ENCODE measurements at regions not wholly inside any gene's neighbourhood (a gene's known extent, or its start where the extent isn't known, plus 50 kb on each side); places are given as distances from the start of the nearest gene placed in this dataset.

GRCh38 chr12:60195483-60195882 lies 599.7 kb downstream of the SLC16A7 start:
- no peaks in the 10 kb centered on the region for H3K36me3 Mint-ChIP-seq
- Histone ChIP-seq H3K27me3 (ENCODE audit: control insufficient read depth, insufficient read depth, low read length) (no peaks in the 10 kb centered on the region), H3K4me1 (ENCODE audit: control insufficient read depth, insufficient read depth, low read length, poor library complexity, severe bottlenecking) (no peaks in the 10 kb centered on the region), H3K27ac (ENCODE audit: insufficient read depth, low read length, poor library complexity, severe bottlenecking) (no peak overlapping the region), H3K9me3 (ENCODE audit: control insufficient read depth in 2 of 2, low read length in 2 of 2) (no peaks in the 10 kb centered on the region), H3K4me3 (ENCODE audit: low read depth, low read length) (no peak overlapping the region), H3K36me3 (ENCODE audit: control insufficient read depth, insufficient read depth, low read length) (no peaks in the 10 kb centered on the region)
- no peak overlapping the region for H3K27ac Mint-ChIP-seq
- no peak overlapping the region for H3K4me3 Mint-ChIP-seq
- no peaks in the 10 kb centered on the region for H3K4me1 Mint-ChIP-seq
- no peak for ATAC-seq (ENCODE audit: low read depth in 2 of 2)
- H3K27me3 Mint-ChIP-seq = no peaks in the 10 kb centered on the region
- peaks cover 0 to 5% (median 2%) of the 10 kb centered on the region in 7 donors for H3K9me3 Mint-ChIP-seq
- DNase-seq = no peak

- Mint-ChIP-seq H3K27ac (peak overlapping the region in 1 of 3 donors; percentile 58), H3K9me3 (peaks cover 0 to 2% (median under 1%) of the 10 kb centered on the region in 7 donors), H3K4me3 (no peak overlapping the region), H3K4me1 (no peaks in the 10 kb centered on the region), H3K36me3 (no peaks in the 10 kb centered on the region), H3K27me3 (no peaks in the 10 kb centered on the region)
- H3K4me1 ChIP-seq (ENCODE audit: control insufficient read depth, insufficient read depth, low read length, poor library complexity, severe bottlenecking) = no peaks in the 10 kb centered on the region
- DNase-seq = no peak
- no peak for ATAC-seq (ENCODE audit: low read depth in 2 of 2)
- H3K9me3 ChIP-seq (ENCODE audit: control insufficient read depth in 2 of 2, low read length in 2 of 2) = no peaks in the 10 kb centered on the region
- H3K36me3 ChIP-seq (ENCODE audit: control insufficient read depth, insufficient read depth, low read length) = no peaks in the 10 kb centered on the region
- no peak overlapping the region for H3K27ac ChIP-seq (ENCODE audit: insufficient read depth, low read length, poor library complexity, severe bottlenecking)
- no peak overlapping the region for H3K4me3 ChIP-seq (ENCODE audit: low read depth, low read length)
- H3K27me3 ChIP-seq (ENCODE audit: control insufficient read depth, insufficient read depth, low read length) = no peaks in the 10 kb centered on the region
These were observed 600.5 kb downstream of the SLC16A7 start for GRCh38 chr12:60196366-60196765.

- no peaks in the 10 kb centered on the region for H3K36me3 Mint-ChIP-seq
- H3K27ac ChIP-seq (ENCODE audit: insufficient read depth, low read length, poor library complexity, severe bottlenecking) = no peak overlapping the region
- no peaks in the 10 kb centered on the region for H3K27me3 Mint-ChIP-seq
- no peak overlapping the region for H3K4me3 Mint-ChIP-seq
- no peaks in the 10 kb centered on the region for H3K4me1 Mint-ChIP-seq
- H3K9me3 ChIP-seq (ENCODE audit: control insufficient read depth in 2 of 2, low read length in 2 of 2) = no peaks in the 10 kb centered on the region
- H3K27ac Mint-ChIP-seq = no peak overlapping the region
- no peaks in the 10 kb centered on the region for H3K4me1 ChIP-seq (ENCODE audit: control insufficient read depth, insufficient read depth, low read length, poor library complexity, severe bottlenecking)
- peaks cover 0 to 2% (median 0%) of the 10 kb centered on the region in 7 donors for H3K9me3 Mint-ChIP-seq
- H3K27me3 ChIP-seq (ENCODE audit: control insufficient read depth, insufficient read depth, low read length) = no peaks in the 10 kb centered on the region
- H3K4me3 ChIP-seq (ENCODE audit: low read depth, low read length) = no peak overlapping the region
- no peak for DNase-seq
- no peaks in the 10 kb centered on the region for H3K36me3 ChIP-seq (ENCODE audit: control insufficient read depth, insufficient read depth, low read length)
- ATAC-seq (ENCODE audit: low read depth in 2 of 2) = no peak
These were observed 601.8 kb downstream of the SLC16A7 start for GRCh38 chr12:60197589-60197988.

GRCh38 chr12:60201891-60202290 lies 606.1 kb downstream of the SLC16A7 start:
- no peak overlapping the region for H3K27ac Mint-ChIP-seq

GRCh38 chr12:60205500-60205899 lies 609.7 kb downstream of the SLC16A7 start:
- Histone ChIP-seq H3K27ac (ENCODE audit: insufficient read depth, low read length, poor library complexity, severe bottlenecking) (no peak overlapping the region), H3K4me3 (ENCODE audit: low read depth, low read length) (no peak overlapping the region), H3K27me3 (ENCODE audit: control insufficient read depth, insufficient read depth, low read length) (no peaks in the 10 kb centered on the region), H3K9me3 (ENCODE audit: control insufficient read depth in 2 of 2, low read length in 2 of 2) (no peaks in the 10 kb centered on the region), H3K4me1 (ENCODE audit: control insufficient read depth, insufficient read depth, low read length, poor library complexity, severe bottlenecking) (no peaks in the 10 kb centered on the region), H3K36me3 (ENCODE audit: control insufficient read depth, insufficient read depth, low read length) (no peaks in the 10 kb centered on the region)
- no peak overlapping the region for H3K27ac Mint-ChIP-seq
- no peak overlapping the region for H3K4me3 Mint-ChIP-seq
- H3K4me1 Mint-ChIP-seq = no peaks in the 10 kb centered on the region
- no peaks in the 10 kb centered on the region for H3K27me3 Mint-ChIP-seq
- DNase-seq = no peak
- H3K36me3 Mint-ChIP-seq = no peaks in the 10 kb centered on the region
- ATAC-seq (ENCODE audit: low read depth in 2 of 2) = no peak
- peaks cover 0 to 4% (median 1%) of the 10 kb centered on the region in 7 donors for H3K9me3 Mint-ChIP-seq

More at GRCh38 chr12:60201891-60202290, 606.1 kb downstream of the SLC16A7 start:
- Mint-ChIP-seq H3K4me3 (no peak overlapping the region), H3K36me3 (no peaks in the 10 kb centered on the region), H3K4me1 (no peaks in the 10 kb centered on the region), H3K9me3 (peaks cover 0 to 1% (median 0%) of the 10 kb centered on the region in 7 donors), H3K27me3 (no peaks in the 10 kb centered on the region)
- Histone ChIP-seq H3K4me1 (ENCODE audit: control insufficient read depth, insufficient read depth, low read length, poor library complexity, severe bottlenecking) (no peaks in the 10 kb centered on the region), H3K4me3 (ENCODE audit: low read depth, low read length) (no peak overlapping the region), H3K36me3 (ENCODE audit: control insufficient read depth, insufficient read depth, low read length) (no peaks in the 10 kb centered on the region), H3K9me3 (ENCODE audit: control insufficient read depth in 2 of 2, low read length in 2 of 2) (no peaks in the 10 kb centered on the region), H3K27me3 (ENCODE audit: control insufficient read depth, insufficient read depth, low read length) (no peaks in the 10 kb centered on the region), H3K27ac (ENCODE audit: insufficient read depth, low read length, poor library complexity, severe bottlenecking) (no peak overlapping the region)
- ATAC-seq (ENCODE audit: low read depth in 2 of 2) = no peak
- no peak for DNase-seq

GRCh38 chr12:60209521-60209920 lies 613.7 kb downstream of the SLC16A7 start:
- H3K9me3 Mint-ChIP-seq = peaks cover 0 to 14% (median 2%) of the 10 kb centered on the region in 7 donors
- no peaks in the 10 kb centered on the region for H3K27me3 Mint-ChIP-seq
- no peaks in the 10 kb centered on the region for H3K27me3 ChIP-seq (ENCODE audit: control insufficient read depth, insufficient read depth, low read length)
- H3K36me3 ChIP-seq (ENCODE audit: control insufficient read depth, insufficient read depth, low read length) = no peaks in the 10 kb centered on the region
- no peaks in the 10 kb centered on the region for H3K4me1 ChIP-seq (ENCODE audit: control insufficient read depth, insufficient read depth, low read length, poor library complexity, severe bottlenecking)
- no peak for ATAC-seq (ENCODE audit: low read depth in 2 of 2)
- H3K4me3 Mint-ChIP-seq = no peak overlapping the region
- H3K4me3 ChIP-seq (ENCODE audit: low read depth, low read length) = no peak overlapping the region
- H3K36me3 Mint-ChIP-seq = no peaks in the 10 kb centered on the region
- no peak overlapping the region for H3K27ac Mint-ChIP-seq
- no peaks in the 10 kb centered on the region for H3K9me3 ChIP-seq (ENCODE audit: control insufficient read depth in 2 of 2, low read length in 2 of 2)
- DNase-seq = no peak
- no peaks in the 10 kb centered on the region for H3K4me1 Mint-ChIP-seq
- no peak overlapping the region for H3K27ac ChIP-seq (ENCODE audit: insufficient read depth, low read length, poor library complexity, severe bottlenecking)

GRCh38 chr12:60209933-60210332 lies 614.1 kb downstream of the SLC16A7 start:
- Mint-ChIP-seq H3K4me1 (no peaks in the 10 kb centered on the region), H3K36me3 (no peaks in the 10 kb centered on the region), H3K27me3 (no peaks in the 10 kb centered on the region), H3K27ac (no peak overlapping the region), H3K4me3 (no peak overlapping the region), H3K9me3 (peaks cover 0 to 14% (median 3%) of the 10 kb centered on the region in 7 donors)
- Histone ChIP-seq H3K4me1 (ENCODE audit: control insufficient read depth, insufficient read depth, low read length, poor library complexity, severe bottlenecking) (no peaks in the 10 kb centered on the region), H3K27me3 (ENCODE audit: control insufficient read depth, insufficient read depth, low read length) (no peaks in the 10 kb centered on the region), H3K36me3 (ENCODE audit: control insufficient read depth, insufficient read depth, low read length) (no peaks in the 10 kb centered on the region), H3K9me3 (ENCODE audit: control insufficient read depth in 2 of 2, low read length in 2 of 2) (no peaks in the 10 kb centered on the region), H3K4me3 (ENCODE audit: low read depth, low read length) (no peak overlapping the region), H3K27ac (ENCODE audit: insufficient read depth, low read length, poor library complexity, severe bottlenecking) (no peak overlapping the region)
- DNase-seq (no peak), ATAC-seq (ENCODE audit: low read depth in 2 of 2) (no peak)

- H3K4me1 Mint-ChIP-seq = no peaks in the 10 kb centered on the region
- H3K27ac ChIP-seq (ENCODE audit: insufficient read depth, low read length, poor library complexity, severe bottlenecking) = no peak overlapping the region
- no peaks in the 10 kb centered on the region for H3K36me3 Mint-ChIP-seq
- no peak for ATAC-seq (ENCODE audit: low read depth in 2 of 2)
- H3K9me3 ChIP-seq (ENCODE audit: control insufficient read depth in 2 of 2, low read length in 2 of 2) = no peaks in the 10 kb centered on the region
- no peak overlapping the region for H3K4me3 ChIP-seq (ENCODE audit: low read depth, low read length)
- no peak overlapping the region for H3K27ac Mint-ChIP-seq
- H3K36me3 ChIP-seq (ENCODE audit: control insufficient read depth, insufficient read depth, low read length) = no peaks in the 10 kb centered on the region
- no peak overlapping the region for H3K4me3 Mint-ChIP-seq
- no peaks in the 10 kb centered on the region for H3K27me3 ChIP-seq (ENCODE audit: control insufficient read depth, insufficient read depth, low read length)
- peaks cover 0 to 14% (median 4%) of the 10 kb centered on the region in 7 donors for H3K9me3 Mint-ChIP-seq
- no peaks in the 10 kb centered on the region for H3K4me1 ChIP-seq (ENCODE audit: control insufficient read depth, insufficient read depth, low read length, poor library complexity, severe bottlenecking)
- H3K27me3 Mint-ChIP-seq = no peaks in the 10 kb centered on the region
- DNase-seq = no peak
These were observed 614.9 kb downstream of the SLC16A7 start for GRCh38 chr12:60210756-60211155.
